GM21423 (cell line): ENCODE measurements at regions not wholly inside any gene's neighbourhood (a gene's known extent, or its start where the extent isn't known, plus 50 kb on each side); places are given as distances from the start of the nearest gene placed in this dataset.
"Not testable (repeated sequence)": the region's sequence is repeated elsewhere in the genome, so short reads cannot be mapped to it uniquely, and the experiment has no call there.

Experiments
- ATAC-seq: cut with Tn5 transposase; IDR thresholded peaks from one replicate; pipeline ENCODE4 v1.9.1; 2021; ENCODE audit warnings: mild to moderate bottlenecking, moderate library complexity; ENCODE audit not compliant: unreplicated experiment

DNA sequence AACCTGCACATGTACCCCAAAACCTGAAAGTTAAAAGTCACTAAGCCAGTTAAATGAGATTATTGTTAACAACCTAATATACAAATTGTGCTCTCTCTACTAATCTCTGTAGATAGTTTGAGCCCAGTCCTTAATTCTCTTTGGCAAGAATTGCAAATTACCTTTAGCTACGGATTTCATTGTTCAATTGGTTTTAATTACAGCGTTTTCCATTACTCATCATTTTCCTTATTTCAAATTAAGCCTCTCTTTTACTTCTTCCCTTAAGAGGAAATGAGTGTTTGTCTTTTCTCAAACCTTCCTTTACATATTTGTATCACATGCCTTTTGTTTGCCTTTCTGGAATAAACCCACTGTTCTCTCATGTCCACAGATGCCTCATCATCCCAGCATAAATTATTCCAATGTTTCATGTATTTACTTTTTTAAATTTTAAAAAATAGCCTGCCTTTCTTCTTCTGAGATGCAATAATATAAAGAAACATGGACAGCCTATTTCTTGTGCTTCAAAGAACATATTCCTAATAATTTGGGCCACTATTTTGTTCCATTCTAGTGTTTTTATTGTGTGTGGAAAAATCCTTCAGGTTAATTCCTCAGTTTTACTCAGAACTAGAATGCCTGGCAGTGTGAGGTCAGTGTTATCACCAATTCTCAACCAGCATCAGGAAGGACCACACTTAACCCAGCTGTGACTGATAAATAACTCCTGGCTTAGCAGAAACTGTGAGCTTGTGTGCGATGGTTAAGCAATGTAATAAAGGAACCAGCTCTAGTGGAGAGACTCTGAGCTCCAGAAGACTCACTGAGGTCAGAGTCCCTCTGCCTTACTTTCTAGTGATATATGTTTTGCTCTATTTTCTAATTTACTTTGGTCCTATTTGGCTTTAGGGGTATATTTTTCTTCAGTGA, 600.5 kb downstream of the LTN1 start:
- ATAC-seq = no peak

DNA sequence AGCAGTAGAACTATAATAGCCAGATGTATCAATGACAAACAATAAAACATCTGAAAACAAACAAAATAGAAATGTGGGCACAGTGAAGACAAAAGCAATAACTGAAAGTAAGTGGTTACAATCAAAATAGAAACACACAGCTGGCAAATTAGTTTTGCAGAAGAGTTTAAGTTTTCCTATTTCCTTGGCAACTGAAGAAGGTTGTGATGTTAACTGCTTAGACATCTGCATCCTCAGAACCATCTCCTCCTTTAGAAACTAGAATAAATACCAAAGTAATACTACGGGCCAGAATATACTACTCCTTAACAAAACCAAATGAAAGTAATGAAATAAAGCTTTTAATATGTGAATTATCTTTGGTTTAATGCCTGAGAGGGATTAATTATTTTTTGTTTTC, 605.5 kb downstream of the LTN1 start:
- no peak for ATAC-seq

DNA sequence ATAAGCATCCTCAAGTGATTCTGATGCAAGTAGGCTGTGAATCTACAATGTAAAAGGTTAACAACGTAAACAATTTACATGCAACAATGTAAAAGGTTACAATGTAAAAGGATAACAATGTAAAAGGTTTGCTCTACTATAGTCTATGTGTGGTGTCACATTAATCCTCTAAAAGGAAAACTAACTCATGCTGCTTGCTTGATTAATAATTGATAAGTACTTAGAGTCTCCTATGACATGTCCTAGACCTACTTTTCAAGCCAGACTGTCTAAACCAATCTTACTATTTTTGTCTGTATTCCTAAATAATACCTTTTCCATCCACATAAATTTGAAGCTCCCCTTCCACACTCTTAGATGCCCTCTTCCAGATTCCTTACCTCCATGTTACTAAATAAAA, 606.8 kb downstream of the LTN1 start:
- no peak for ATAC-seq

DNA sequence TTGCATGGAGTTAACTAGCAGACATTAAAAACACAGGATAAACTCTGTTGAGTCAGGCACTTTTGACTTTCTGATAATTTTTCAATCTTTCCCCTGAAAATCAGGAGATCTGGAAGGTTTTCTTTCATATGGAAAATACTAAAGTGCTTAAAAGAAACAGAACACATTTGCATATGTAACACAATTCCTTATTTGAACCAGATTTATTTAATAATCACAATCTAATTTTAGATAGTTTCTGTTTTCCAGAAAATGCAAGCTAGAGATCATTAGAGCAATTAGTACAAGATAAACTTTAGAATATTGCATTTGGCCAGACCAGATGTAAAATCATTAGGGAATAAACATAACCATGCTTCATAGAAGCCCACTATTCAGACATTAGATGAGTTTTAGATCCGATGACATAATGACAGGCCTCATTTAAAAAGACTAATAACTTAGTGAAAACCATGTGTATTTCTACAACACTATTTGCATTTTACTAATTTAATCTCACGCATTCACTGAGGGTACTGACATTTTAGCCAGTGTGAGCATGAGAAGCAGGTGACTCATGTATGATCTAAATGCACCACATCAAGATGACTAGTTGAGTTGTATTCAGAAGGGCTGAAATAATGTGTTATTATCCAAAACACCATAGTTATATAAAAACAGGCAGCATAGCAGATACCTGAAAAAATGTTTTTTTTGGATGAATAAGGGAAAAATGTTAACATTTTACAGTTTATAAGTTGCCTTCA, 611.5 kb downstream of the LTN1 start:
- not testable (repeated sequence) for ATAC-seq

DNA sequence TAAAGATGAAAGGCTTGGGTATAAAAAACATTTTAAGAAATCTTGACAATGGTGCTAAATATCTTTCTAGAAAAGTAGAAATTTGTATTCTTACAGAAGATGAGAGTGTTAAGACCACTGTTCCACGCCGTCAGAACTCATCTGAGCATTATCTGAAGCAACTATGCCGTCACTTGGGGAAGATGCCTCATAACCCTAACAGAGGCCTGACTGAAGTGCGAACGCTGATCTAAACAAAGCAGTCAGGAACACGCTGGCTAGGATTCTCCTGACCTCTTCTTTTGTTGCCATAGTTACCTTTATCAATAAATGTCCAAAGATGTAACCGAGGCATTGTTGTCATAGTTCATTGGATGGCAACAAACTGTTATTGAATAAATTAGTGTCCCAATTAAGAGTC, 612.4 kb downstream of the LTN1 start:
- no peak for ATAC-seq

DNA sequence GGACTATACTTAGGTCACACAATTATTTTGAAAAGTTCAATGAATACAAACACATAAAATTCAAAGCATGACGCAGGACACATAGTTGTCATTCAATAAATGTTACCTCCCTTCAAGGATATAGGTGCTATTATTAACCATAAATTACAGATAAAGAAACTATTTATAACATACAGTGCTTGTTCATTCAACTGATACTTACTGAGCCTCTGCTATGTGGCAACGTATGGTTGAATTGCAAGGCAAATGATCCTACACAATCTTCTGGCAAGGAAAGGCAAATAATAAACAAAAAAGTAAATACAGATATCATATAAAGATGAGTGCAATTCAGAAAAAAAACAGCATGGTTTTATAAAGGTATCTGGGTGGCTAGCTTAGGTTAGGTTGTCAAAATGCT, 614.7 kb downstream of the LTN1 start:
- no peak for ATAC-seq

- ATAC-seq = no peak
Observed at GRCh38 chr21:28375708-28376385, 616.8 kb downstream of the LTN1 start.

GRCh38 chr21:28374881-28375280, 617.8 kb downstream of the LTN1 start:
- no peak for ATAC-seq

- no peak for ATAC-seq
Observed at GRCh38 chr21:28371713-28372112, 621.0 kb downstream of the LTN1 start.

GRCh38 chr21:28359300-28359699, 633.4 kb downstream of the LTN1 start:
- ATAC-seq = no peak

GRCh38 chr21:28358702-28359101, 634.0 kb downstream of the LTN1 start:
- no peak for ATAC-seq

- ATAC-seq = no peak
Observed at GRCh38 chr21:28358170-28358569, 634.5 kb downstream of the LTN1 start.

GRCh38 chr21:28357743-28358142, 634.9 kb downstream of the LTN1 start:
- ATAC-seq = no peak

DNA sequence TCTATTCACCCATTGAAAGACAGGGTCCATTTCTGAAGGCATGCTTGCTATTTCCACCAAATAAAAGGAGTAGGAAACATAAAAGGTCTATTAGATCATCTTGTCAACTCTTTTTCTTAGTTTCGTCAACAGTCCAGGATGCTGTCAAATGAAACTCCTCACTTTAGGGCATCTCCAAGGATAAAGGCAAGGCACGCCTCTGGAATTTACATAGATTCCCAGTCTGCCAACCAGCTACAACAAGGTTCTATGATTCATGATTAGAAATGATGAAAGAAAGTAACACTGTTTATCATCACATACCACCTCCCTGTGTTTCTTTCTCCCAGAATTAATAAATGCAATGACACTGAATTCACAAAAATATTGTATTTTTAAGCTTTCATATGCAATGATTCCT, 636.3 kb downstream of the LTN1 start:
- no peak for ATAC-seq

- no peak for ATAC-seq
Observed at GRCh38 chr21:28345934-28346333, 646.7 kb downstream of the LTN1 start.

- ATAC-seq = no peak
Observed at GRCh38 chr21:28344985-28345384, 647.7 kb downstream of the LTN1 start.

- ATAC-seq = no peak
Observed at GRCh38 chr21:28342212-28342810, 650.4 kb downstream of the LTN1 start.

- no peak for ATAC-seq
Observed at GRCh38 chr21:28339403-28339802, 653.3 kb downstream of the LTN1 start.

DNA sequence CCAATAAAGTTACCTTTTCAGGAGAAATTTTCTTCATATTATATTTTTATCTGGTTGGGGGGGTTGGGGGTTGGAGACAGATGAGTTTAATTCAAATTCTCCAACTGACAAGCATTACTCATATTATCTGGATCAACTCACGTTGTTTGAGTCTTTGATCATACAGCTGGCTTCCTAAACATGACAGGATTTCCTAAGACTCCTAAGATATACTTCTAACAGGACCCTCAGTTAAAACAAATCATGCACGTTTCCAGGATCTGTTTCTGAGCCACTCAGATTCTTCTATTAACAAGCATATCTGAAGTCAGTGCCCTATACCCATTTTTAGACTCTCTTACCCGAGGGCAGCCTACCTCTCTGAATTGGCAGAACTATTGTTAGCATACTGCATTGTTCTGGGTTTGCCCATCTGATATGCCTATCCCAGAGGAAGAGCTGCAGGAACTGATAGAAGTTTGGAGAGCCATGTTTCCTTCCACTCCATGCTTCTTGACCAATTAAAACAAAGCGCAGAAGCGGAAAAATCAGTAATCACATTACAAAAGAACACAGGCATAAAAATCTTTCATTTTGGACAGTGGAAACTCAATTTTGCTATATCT, 653.9 kb downstream of the LTN1 start:
- ATAC-seq = no peak

DNA sequence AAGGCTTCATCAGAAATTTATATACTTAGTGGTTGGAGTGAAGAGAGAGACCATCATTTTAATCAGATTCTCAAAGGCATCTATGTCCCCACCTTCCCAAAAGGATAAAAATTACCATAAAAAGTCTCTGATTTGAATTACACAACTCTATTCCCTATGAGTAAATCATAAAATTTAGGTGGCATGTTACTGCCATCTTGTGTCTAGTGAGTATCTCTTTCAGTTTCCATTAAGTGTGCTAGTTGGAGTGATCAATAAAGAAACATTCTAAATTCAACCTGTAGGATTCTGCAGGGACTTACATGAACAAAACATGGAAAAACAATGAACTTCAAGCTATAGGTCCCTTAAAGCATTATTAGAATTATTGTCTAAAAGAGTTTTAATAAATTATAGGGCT, 655.4 kb downstream of the LTN1 start:
- ATAC-seq = no peak

DNA sequence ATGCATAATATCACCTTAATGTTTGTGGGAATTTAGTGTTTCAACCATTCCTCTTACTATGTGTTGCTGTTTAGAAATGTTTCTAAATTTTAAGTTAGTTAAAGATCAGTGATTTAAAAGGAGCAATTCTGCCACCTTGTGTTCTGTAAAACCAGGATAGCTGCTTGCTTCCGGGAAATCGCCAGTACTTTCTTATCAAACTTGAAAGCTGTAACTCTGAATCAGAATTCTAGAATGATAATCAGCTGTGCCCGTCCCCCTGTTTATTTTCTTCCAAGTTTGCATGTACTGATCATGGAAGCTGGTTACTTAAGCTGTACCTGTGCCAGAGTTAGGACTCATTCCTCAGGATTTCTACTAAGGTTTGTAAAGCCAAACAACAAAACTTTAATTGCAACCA, 656.4 kb downstream of the LTN1 start:
- ATAC-seq = no peak
